Osteocyte (in vitro differentiated cells): ENCODE measurements at regions not wholly inside any gene's neighbourhood (a gene's known extent, or its start where the extent isn't known, plus 50 kb on each side); places are given as distances from the start of the nearest gene placed in this dataset.

ENCODE experiments used
- DNase-seq: peaks from one replicate; pipeline ENCODE4 v3.0.0; 2021; ENCODE audit warnings: mixed read lengths; ENCODE audit not compliant: unreplicated experiment; ENCODE audit errors: extremely low spot score
- H3K27ac Mint-ChIP-seq: one replicate; pipeline ENCODE4 v1.8.0; 2021; ENCODE audit warnings: mild to moderate bottlenecking, mixed read lengths; ENCODE audit not compliant: unreplicated experiment
- H3K27me3 Mint-ChIP-seq: one replicate; pipeline ENCODE4 v1.8.0; 2021; ENCODE audit warnings: mixed read lengths; ENCODE audit not compliant: unreplicated experiment
- H3K36me3 Mint-ChIP-seq: one replicate; pipeline ENCODE4 v1.8.0; 2021; ENCODE audit warnings: mixed read lengths; ENCODE audit not compliant: unreplicated experiment
- H3K4me1 Mint-ChIP-seq: one replicate; pipeline ENCODE4 v1.8.0; 2021; ENCODE audit warnings: mixed read lengths; ENCODE audit not compliant: unreplicated experiment
- H3K4me3 Mint-ChIP-seq: one replicate; pipeline ENCODE4 v1.8.0; 2021; ENCODE audit warnings: mild to moderate bottlenecking, moderate library complexity, mixed read lengths; ENCODE audit not compliant: unreplicated experiment
- H3K9me3 Mint-ChIP-seq: one replicate; pipeline ENCODE4 v1.8.0; 2021; ENCODE audit warnings: mixed read lengths; ENCODE audit not compliant: unreplicated experiment
- CTCF ChIP-seq: fragments of 200-600 bp; sonication (generic); IDR thresholded peaks from 2 replicates; pipeline ENCODE4 v1.5.0; 2021; ENCODE audit warnings: antibody characterized with exemption, mild to moderate bottlenecking, moderate library complexity

- no peaks in the 10 kb centered on the region for H3K36me3 Mint-ChIP-seq
- TF ChIP-seq CTCF, result no peak
- no peaks in the 10 kb centered on the region for H3K4me1 Mint-ChIP-seq
- no peak overlapping the region for H3K4me3 Mint-ChIP-seq
- peaks cover 38% of the 10 kb centered on the region for H3K9me3 Mint-ChIP-seq
- H3K27me3 Mint-ChIP-seq, result no peaks in the 10 kb centered on the region
- DNase-seq, result no peak
- H3K27ac Mint-ChIP-seq, result no peak overlapping the region
Measured at GRCh38 chr16:17705847-17706246, 235.1 kb upstream of the XYLT1 start.

GRCh38 chr16:17696616-17697015 lies 225.9 kb upstream of the XYLT1 start:
- H3K4me1 Mint-ChIP-seq, result peaks cover 6% of the 10 kb centered on the region
- H3K27me3 Mint-ChIP-seq, result no peaks in the 10 kb centered on the region
- H3K27ac Mint-ChIP-seq, result no peak overlapping the region
- H3K4me3 Mint-ChIP-seq, result no peak overlapping the region
- DNase-seq, result no peak
- no peaks in the 10 kb centered on the region for H3K36me3 Mint-ChIP-seq
- H3K9me3 Mint-ChIP-seq, result peaks cover 25% of the 10 kb centered on the region
- no peak for TF ChIP-seq CTCF

- H3K27me3 Mint-ChIP-seq, result no peaks in the 10 kb centered on the region
- no peak for TF ChIP-seq CTCF
- H3K9me3 Mint-ChIP-seq, result peaks cover 10% of the 10 kb centered on the region
- no peaks in the 10 kb centered on the region for H3K36me3 Mint-ChIP-seq
- H3K4me1 Mint-ChIP-seq, result peaks cover 6% of the 10 kb centered on the region
- no peak overlapping the region for H3K4me3 Mint-ChIP-seq
- no peak for DNase-seq
- H3K27ac Mint-ChIP-seq, result peak overlapping the region; percentile 15
Measured at GRCh38 chr16:17692484-17692883, 221.7 kb upstream of the XYLT1 start.

- Mint-ChIP-seq H3K4me3 (no peak overlapping the region), H3K9me3 (peaks cover 15% of the 10 kb centered on the region), H3K27me3 (no peaks in the 10 kb centered on the region), H3K27ac (no peak overlapping the region), H3K4me1 (peaks cover 6% of the 10 kb centered on the region), H3K36me3 (no peaks in the 10 kb centered on the region)
- TF ChIP-seq CTCF, result no peak
- DNase-seq, result no peak
Measured at GRCh38 chr16:17691899-17692176, 221.1 kb upstream of the XYLT1 start.

GRCh38 chr16:17691106-17691898 lies 220.5 kb upstream of the XYLT1 start:
- Mint-ChIP-seq H3K9me3 (peaks cover 18% of the 10 kb centered on the region), H3K36me3 (no peaks in the 10 kb centered on the region), H3K4me1 (peaks cover 6% of the 10 kb centered on the region), H3K4me3 (no peak overlapping the region), H3K27me3 (no peaks in the 10 kb centered on the region), H3K27ac (peak overlapping the region; percentile 21)
- no peak for TF ChIP-seq CTCF
- no peak for DNase-seq
